GM19395 (cell line): ENCODE measurements at regions not wholly inside any gene's neighbourhood (a gene's known extent, or its start where the extent isn't known, plus 50 kb on each side); places are given as distances from the start of the nearest gene placed in this dataset.

Source experiments
- ATAC-seq: cut with Tn5 transposase; IDR thresholded peaks from one replicate; pipeline ENCODE4 v1.9.1; 2021; ENCODE audit warnings: mild to moderate bottlenecking, moderate library complexity; ENCODE audit not compliant: unreplicated experiment

GRCh38 chrX:68930542-68931317 is 101.9 kb downstream of the EFNB1 start:
- no peak for ATAC-seq

- no peak for ATAC-seq
These were observed 100.7 kb downstream of the EFNB1 start for GRCh38 chrX:68929332-68930150.

- no peak for ATAC-seq
These were observed 99.6 kb downstream of the EFNB1 start for GRCh38 chrX:68928401-68928800.

- ATAC-seq: no peak
These were observed 98.4 kb downstream of the EFNB1 start for GRCh38 chrX:68927178-68927577.

- ATAC-seq: no peak
These were observed 94.3 kb downstream of the EFNB1 start for GRCh38 chrX:68923147-68923546.

GRCh38 chrX:68922013-68922412 is 93.2 kb downstream of the EFNB1 start:
- ATAC-seq: no peak

- no peak for ATAC-seq
These were observed 91.7 kb downstream of the EFNB1 start for GRCh38 chrX:68920561-68920960.

GRCh38 chrX:68919707-68920106 is 90.9 kb downstream of the EFNB1 start:
- ATAC-seq: no peak

- no peak for ATAC-seq
These were observed 89.4 kb downstream of the EFNB1 start for GRCh38 chrX:68918202-68918601.

GRCh38 chrX:68917799-68918198 is 89.0 kb downstream of the EFNB1 start:
- ATAC-seq: no peak

GRCh38 chrX:68916891-68917290 is 88.1 kb downstream of the EFNB1 start:
- ATAC-seq: no peak

GRCh38 chrX:68915778-68916177 is 87.0 kb downstream of the EFNB1 start:
- ATAC-seq: peak; percentile 87

- ATAC-seq: no peak
These were observed 85.7 kb downstream of the EFNB1 start for GRCh38 chrX:68914479-68914946.

- ATAC-seq: no peak
These were observed 84.4 kb downstream of the EFNB1 start for GRCh38 chrX:68913249-68913547.

- ATAC-seq: no peak
These were observed 83.3 kb downstream of the EFNB1 start for GRCh38 chrX:68912113-68912512.

- ATAC-seq: no peak
These were observed 82.1 kb downstream of the EFNB1 start for GRCh38 chrX:68910731-68911428.

GRCh38 chrX:68909945-68910344 is 81.1 kb downstream of the EFNB1 start:
- no peak for ATAC-seq

- ATAC-seq: no peak
These were observed 79.2 kb downstream of the EFNB1 start for GRCh38 chrX:68908071-68908470.

- no peak for ATAC-seq
These were observed 74.1 kb downstream of the EFNB1 start for GRCh38 chrX:68902706-68903504.

GRCh38 chrX:68901519-68901918 is 72.7 kb downstream of the EFNB1 start:
- ATAC-seq: no peak

GRCh38 chrX:68898598-68898997 is 69.8 kb downstream of the EFNB1 start:
- no peak for ATAC-seq
